IMR-90 (cell line): ENCODE measurements at regions not wholly inside any gene's neighbourhood (a gene's known extent, or its start where the extent isn't known, plus 50 kb on each side); places are given as distances from the start of the nearest gene placed in this dataset.

Experiments used
- ATAC-seq: fragments of 200-7000 bp; cut with Tn5 transposase; 2 replicates; pipeline ENCODE4 v1.9.1; 2020; ENCODE audit warnings: low read depth, mild to moderate bottlenecking, moderate library complexity
- BruUV-seq: library from RNA; stranded (reverse); fragments of 400-500 nt; replicated peaks from 2 replicates; lab custom pipeline; 2021; lab: Mats Ljungman, UMichigan
- CTCF ChIA-PET: fragments of 300-600 bp; formaldehyde crosslinking; extraction: SDS; loops from one replicate; lab custom pipeline; 2021; ENCODE audit warnings: antibody characterized with exemption; lab: Yijun Ruan, JAX
- POLR2A ChIA-PET: fragments of 300-600 bp; sonication (Branson Sonifier 250); formaldehyde crosslinking; loops from one replicate; lab custom pipeline; 2022; ENCODE audit warnings: antibody characterized with exemption; ENCODE audit not compliant: unreplicated experiment; lab: Charles Lee
- DNase-seq: peaks from one replicate; pipeline ENCODE4 v3.0.0; 2013
- H2AFZ ChIP-seq: replicated peaks from 2 replicates; pipeline ENCODE3; 2013; ENCODE audit warnings: low read length, mild to moderate bottlenecking; ENCODE audit not compliant: poor library complexity
- H2AK5ac ChIP-seq: 2 replicates; pipeline ENCODE4 v1.6.1; 2013; ENCODE audit warnings: low read depth, low read length, inconsistent platforms
- H2AK9ac ChIP-seq: replicated peaks from 2 replicates; pipeline ENCODE3; 2013; ENCODE audit warnings: mild to moderate bottlenecking, low read depth, low read length, moderate library complexity; ENCODE audit not compliant: poor library complexity
- H2BK120ac ChIP-seq: 2 replicates; pipeline ENCODE4 v1.6.1; 2013; ENCODE audit warnings: low read depth, low read length, inconsistent platforms
- H2BK15ac ChIP-seq: 3 replicates; pipeline ENCODE4 v1.6.1; 2013; ENCODE audit warnings: low read depth, low read length, inconsistent platforms
- H2BK20ac ChIP-seq: 2 replicates; pipeline ENCODE4 v1.6.1; 2013; ENCODE audit warnings: low read depth, mild to moderate bottlenecking, inconsistent platforms, low read length, moderate library complexity
- H2BK5ac ChIP-seq: 2 replicates; pipeline ENCODE4 v1.6.1; 2013; ENCODE audit warnings: mild to moderate bottlenecking, low read depth, low read length, inconsistent platforms; ENCODE audit not compliant: poor library complexity, severe bottlenecking
- H3K14ac ChIP-seq: replicated peaks from 2 replicates; pipeline ENCODE4 v1.6.1; 2013; ENCODE audit warnings: low read depth, low read length, inconsistent platforms
- H3K18ac ChIP-seq: 2 replicates; pipeline ENCODE4 v1.6.1; 2013; ENCODE audit warnings: low read depth, low read length, control low read depth
- H3K23ac ChIP-seq: 2 replicates; pipeline ENCODE4 v1.6.1; 2013; ENCODE audit warnings: low read depth, low read length, inconsistent platforms
- H3K27ac ChIP-seq: 2 replicates; pipeline ENCODE4 v1.5.1; 2013; ENCODE audit warnings: mild to moderate bottlenecking, control low read depth, low read length; ENCODE audit not compliant: insufficient read depth
- H3K27me3 ChIP-seq: 2 replicates; pipeline ENCODE4 v1.6.1; 2013; ENCODE audit warnings: low read length; ENCODE audit not compliant: control insufficient read depth, insufficient read depth
- H3K36me3 ChIP-seq: 2 replicates; pipeline ENCODE4 v1.6.1; 2013; ENCODE audit warnings: low read length, mixed read lengths; ENCODE audit not compliant: control insufficient read depth, insufficient read depth
- H3K4ac ChIP-seq: 2 replicates; pipeline ENCODE4 v1.6.1; 2013; ENCODE audit warnings: low read depth, low read length, inconsistent platforms
- H3K4me1 ChIP-seq: 2 replicates; pipeline ENCODE4 v1.6.1; 2013; ENCODE audit warnings: low read length, mixed read lengths; ENCODE audit not compliant: control insufficient read depth, insufficient read depth
- H3K4me2 ChIP-seq: 2 replicates; pipeline ENCODE4 v1.6.1; 2013; ENCODE audit warnings: low read depth, mild to moderate bottlenecking, control low read depth, low read length, moderate library complexity
- H3K4me3 ChIP-seq: 2 replicates; pipeline ENCODE4 v1.5.1; 2013; ENCODE audit warnings: low read depth, mild to moderate bottlenecking, control low read depth, low read length, moderate library complexity; ENCODE audit not compliant: insufficient read depth
- H3K56ac ChIP-seq: 2 replicates; pipeline ENCODE4 v1.6.1; 2013; ENCODE audit warnings: low read length, inconsistent platforms; ENCODE audit not compliant: insufficient read depth; ENCODE audit errors: extremely low read depth
- H3K79me1 ChIP-seq, 2 experiments: 2 replicates each; pipeline ENCODE4 v1.6.1; 2013; ENCODE audit warnings: low read length in 2 of 2, inconsistent platforms in 1 of 2, low read depth in 1 of 2
- H3K9ac ChIP-seq: 2 replicates; pipeline ENCODE4 v1.6.1; 2013; ENCODE audit warnings: low read depth, low read length, control low read depth
- H3K9me1 ChIP-seq: 2 replicates; pipeline ENCODE4 v1.6.1; 2013; ENCODE audit warnings: low read length, inconsistent platforms; ENCODE audit not compliant: insufficient read depth
- H3K9me3 ChIP-seq: 2 replicates; pipeline ENCODE4 v1.6.1; 2013; ENCODE audit warnings: low read length; ENCODE audit not compliant: control insufficient read depth, insufficient read depth
- H4K20me1 ChIP-seq: 2 replicates; pipeline ENCODE4 v1.6.1; 2013; ENCODE audit warnings: low read length, inconsistent platforms; ENCODE audit not compliant: insufficient read depth
- H4K5ac ChIP-seq: 2 replicates; pipeline ENCODE4 v1.6.1; 2013; ENCODE audit warnings: mild to moderate bottlenecking, low read depth, low read length, control low read depth
- H4K8ac ChIP-seq, 2 experiments: 2 replicates each; pipeline ENCODE4 v1.6.1; 2013; ENCODE audit warnings: low read depth in 2 of 2, low read length in 2 of 2, control low read depth in 1 of 2, inconsistent platforms in 1 of 2
- H4K91ac ChIP-seq: 2 replicates; pipeline ENCODE4 v1.6.1; 2013; ENCODE audit warnings: low read depth, low read length, inconsistent platforms; ENCODE audit not compliant: insufficient read depth
- BHLHE40 ChIP-seq: fragments of 150-350 bp; IDR thresholded peaks from 2 replicates; pipeline ENCODE4 v1.6.1; 2016; ENCODE audit warnings: mild to moderate bottlenecking, low read depth, low read length
- CEBPB ChIP-seq: IDR thresholded peaks from 2 replicates; pipeline ENCODE4 v1.6.1; 2012; ENCODE audit warnings: low read depth, low read length, improper control_type of control experiment
- CHD1 ChIP-seq: IDR thresholded peaks from 2 replicates; pipeline ENCODE4 v1.6.1; 2012; ENCODE audit warnings: low read depth, low read length, improper control_type of control experiment
- ELK1 ChIP-seq: fragments of 150-350 bp; IDR thresholded peaks from 2 replicates; pipeline ENCODE4 v1.6.1; 2016; ENCODE audit warnings: low read depth, mild to moderate bottlenecking, low read length, moderate library complexity, borderline replicate concordance
- FOS ChIP-seq: fragments of 150-350 bp; IDR thresholded peaks from 2 replicates; pipeline ENCODE4 v1.6.1; 2016; ENCODE audit warnings: low read depth, low read length
- MAFK ChIP-seq: IDR thresholded peaks from 2 replicates; pipeline ENCODE4 v1.6.1; 2012; ENCODE audit warnings: low read depth, low read length, improper control_type of control experiment
- MAZ ChIP-seq: IDR thresholded peaks from 2 replicates; pipeline ENCODE4 v1.6.1; 2012; ENCODE audit warnings: low read depth, mild to moderate bottlenecking, low read length, improper control_type of control experiment, moderate library complexity, borderline replicate concordance
- MXI1 ChIP-seq: IDR thresholded peaks from 2 replicates; pipeline ENCODE4 v1.6.1; 2012; ENCODE audit warnings: low read depth, mild to moderate bottlenecking, low read length, moderate library complexity, borderline replicate concordance
- NFE2L2 ChIP-seq: fragments of 150-350 bp; IDR thresholded peaks from 2 replicates; pipeline ENCODE4 v1.6.1; 2016; ENCODE audit warnings: low read depth, mild to moderate bottlenecking, low read length
- POLR2A ChIP-seq: IDR thresholded peaks from 2 replicates; pipeline ENCODE4 v1.6.1; 2012; ENCODE audit warnings: mild to moderate bottlenecking, low read depth, low read length
- RAD21 ChIP-seq: IDR thresholded peaks from 2 replicates; pipeline ENCODE4 v1.6.1; 2012; ENCODE audit warnings: low read length, improper control_type of control experiment
- RCOR1 ChIP-seq: IDR thresholded peaks from 2 replicates; pipeline ENCODE4 v1.6.1; 2012; ENCODE audit warnings: mild to moderate bottlenecking, low read length, improper control_type of control experiment; ENCODE audit not compliant: insufficient replicate concordance
- RFX5 ChIP-seq: IDR thresholded peaks from 2 replicates; pipeline ENCODE4 v1.8.0; 2012; ENCODE audit warnings: low read depth, mild to moderate bottlenecking, low read length, moderate library complexity
- SMC3 ChIP-seq: fragments of 150-350 bp; IDR thresholded peaks from 2 replicates; pipeline ENCODE4 v1.6.1; 2016; ENCODE audit warnings: low read depth, mild to moderate bottlenecking, antibody characterized with exemption, low read length, moderate library complexity
- USF2 ChIP-seq: fragments of 150-350 bp; IDR thresholded peaks from 2 replicates; pipeline ENCODE4 v1.6.1; 2017; ENCODE audit warnings: mild to moderate bottlenecking, antibody characterized with exemption, low read length, low read depth
- WGBS, 2 experiments: methylation state at CpG; one replicate each; pipeline versions ENCODE4 v1.1.5 to v1.1.7; 2013; ENCODE audit warnings: missing lambda C conversion rate in 2 of 2; ENCODE audit not compliant: insufficient read length in 1 of 2; ENCODE audit errors: extremely low coverage in 2 of 2; 5-methylcytosine and 5-hydroxymethylcytosine counted together
- dilution Hi-C: fragments of 300-500 bp; cut with HindIII; formaldehyde crosslinking; loops from one replicate; pipeline ENCODE4 v1.14.3; 2018; ENCODE audit warnings: low sequenced_read_pairs; ENCODE audit not compliant: unreplicated experiment
- in situ Hi-C: fragments of 300-500 bp; cut with MboI; formaldehyde crosslinking; loops from 3 replicates; pipeline ENCODE4 v1.14.3; 2019; ENCODE audit warnings: low sequenced_read_pairs, inconsistent platforms, mixed read lengths
- intact Hi-C: fragments of 100-400 bp; cut with micrococcal nuclease; formaldehyde crosslinking; loops from 2 replicates; pipeline ENCODE4 v1.10.0; 2022
- TF ChIP-seq, protein P1 (sequence below): conservative IDR thresholded peaks from 2 replicates; pipeline ENCODE4 v1.5.1; 2012; ENCODE audit warnings: mild to moderate bottlenecking, low read depth, low read length, improper control_type of control experiment

- Histone ChIP-seq H3K4me1 (no peaks in the 10 kb centered on the region), H2BK5ac (no peak overlapping the region), H4K20me1 (no peaks in the 10 kb centered on the region), H2AK9ac (no peak overlapping the region), H2BK20ac (no peak overlapping the region), H3K14ac (no peak overlapping the region), H2AFZ (no peak overlapping the region), H3K4ac (no peak overlapping the region), H3K4me3 (no peak overlapping the region), H3K9me3 (no peaks in the 10 kb centered on the region), H3K27me3 (no peaks in the 10 kb centered on the region), H3K27ac (no peak overlapping the region), H3K9me1 (no peaks in the 10 kb centered on the region), H4K91ac (no peak overlapping the region), H2BK15ac (no peak overlapping the region), H3K23ac (no peak overlapping the region), H3K4me2 (no peak overlapping the region), H3K56ac (no peak overlapping the region), H4K8ac (no peak overlapping the region), H3K79me1 (no peaks in the 10 kb centered on the region), H2AK5ac (no peak overlapping the region), H3K18ac (no peak overlapping the region), H4K5ac (no peak overlapping the region), H3K9ac (no peak overlapping the region), H2BK120ac (no peak overlapping the region), H3K36me3 (no peaks in the 10 kb centered on the region)
- in situ Hi-C loops = no loop called here
- TF ChIP-seq USF2 = no peak
- TF ChIP-seq MXI1 = no peak
- TF ChIP-seq NFE2L2 = no peak
- TF ChIP-seq CEBPB = no peak
- TF ChIP-seq CHD1 = no peak
- TF ChIP-seq ELK1 = no peak
- no peak for TF ChIP-seq FOS
- TF ChIP-seq MAFK = no peak
- TF ChIP-seq RCOR1 = no peak
- TF ChIP-seq MAZ = no peak
- TF ChIP-seq BHLHE40 = no peak
- no peak for TF ChIP-seq SMC3
- TF ChIP-seq RFX5 = no peak
- no peak for TF ChIP-seq POLR2A
- no peak for TF ChIP-seq RAD21
- TF ChIP-seq, protein P1, sequence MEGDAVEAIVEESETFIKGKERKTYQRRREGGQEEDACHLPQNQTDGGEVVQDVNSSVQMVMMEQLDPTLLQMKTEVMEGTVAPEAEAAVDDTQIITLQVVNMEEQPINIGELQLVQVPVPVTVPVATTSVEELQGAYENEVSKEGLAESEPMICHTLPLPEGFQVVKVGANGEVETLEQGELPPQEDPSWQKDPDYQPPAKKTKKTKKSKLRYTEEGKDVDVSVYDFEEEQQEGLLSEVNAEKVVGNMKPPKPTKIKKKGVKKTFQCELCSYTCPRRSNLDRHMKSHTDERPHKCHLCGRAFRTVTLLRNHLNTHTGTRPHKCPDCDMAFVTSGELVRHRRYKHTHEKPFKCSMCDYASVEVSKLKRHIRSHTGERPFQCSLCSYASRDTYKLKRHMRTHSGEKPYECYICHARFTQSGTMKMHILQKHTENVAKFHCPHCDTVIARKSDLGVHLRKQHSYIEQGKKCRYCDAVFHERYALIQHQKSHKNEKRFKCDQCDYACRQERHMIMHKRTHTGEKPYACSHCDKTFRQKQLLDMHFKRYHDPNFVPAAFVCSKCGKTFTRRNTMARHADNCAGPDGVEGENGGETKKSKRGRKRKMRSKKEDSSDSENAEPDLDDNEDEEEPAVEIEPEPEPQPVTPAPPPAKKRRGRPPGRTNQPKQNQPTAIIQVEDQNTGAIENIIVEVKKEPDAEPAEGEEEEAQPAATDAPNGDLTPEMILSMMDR = no peak
- ATAC-seq = no peak
- ChIA-PET CTCF (no interaction called here), POLR2A (no interaction called here)
- WGBS, 2 experiments = no CpG with 5 or more reads among the region's 2 CpGs
- no TSS peak for BruUV-seq
- intact Hi-C loops = no loop called here
- dilution Hi-C loops = no loop called here
- no peak for DNase-seq
Observed at GRCh38 chr2:163142618-163143017, 304.1 kb upstream of the KCNH7 start.
